ENCODE measurements at regions not wholly inside any gene's neighbourhood (a gene's known extent, or its start where the extent isn't known, plus 50 kb on each side); places are given as distances from the start of the nearest gene placed in this dataset.

DNA sequence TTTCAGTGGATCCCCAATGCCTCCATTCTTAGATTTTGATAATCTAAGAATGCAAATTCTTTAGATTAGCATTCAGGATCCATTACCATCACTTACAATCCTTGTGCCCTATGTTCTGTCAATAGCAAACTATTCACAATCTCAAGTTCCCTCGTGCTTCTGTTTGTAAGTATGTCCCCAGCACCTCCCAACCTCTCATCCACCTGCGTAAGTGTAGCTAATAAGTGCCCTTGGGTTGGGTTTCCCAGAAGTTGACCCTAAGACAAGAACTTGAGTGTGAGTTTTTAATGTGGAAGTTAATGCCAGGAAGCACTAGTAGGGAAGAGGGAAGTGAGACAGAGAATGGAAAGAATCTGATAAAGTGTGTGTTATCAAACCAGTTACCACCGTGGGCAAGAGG, 72.6 kb upstream of the PAK5 start:
- POLR2A ChIA-PET: no interaction called here
- Mint-ChIP-seq H3K27me3 (peaks cover 36% of the 10 kb centered on the region), H3K27ac (no peak overlapping the region), H3K4me1 (ENCODE audit: low read depth) (no peaks in the 10 kb centered on the region), H3K36me3 (ENCODE audit: low read depth) (no peaks in the 10 kb centered on the region), H3K4me3 (no peak overlapping the region), H3K9me3 (no peaks in the 10 kb centered on the region)
- Histone ChIP-seq H3K4me1 (ENCODE audit: insufficient read depth, low read length) (no peaks in the 10 kb centered on the region), H3K4me3 (ENCODE audit: low read length) (no peak overlapping the region), H3K36me3 (ENCODE audit: insufficient read depth, low read length) (no peaks in the 10 kb centered on the region), H3K9me3 (ENCODE audit: control insufficient read depth in 1 of 2, insufficient read depth in 1 of 2, low read length in 2 of 2) (no peaks in the 10 kb centered on the region), H3K27me3 (ENCODE audit: control insufficient read depth in 1 of 2, insufficient read depth in 2 of 2, low read length in 2 of 2) (no peaks in the 10 kb centered on the region), H3K27ac (ENCODE audit: low read depth in 1 of 2, low read length in 2 of 2) (no peak overlapping the region)
- ATAC-seq (ENCODE audit: poor library complexity): no peak
- DNase-seq: no peak
- TF ChIP-seq CTCF (IDR thresholded peaks at IDR 0.05): no peak
- intact Hi-C loops (cut with DNase I, micrococcal nuclease): loop anchor here in 1 of 2 experiments (10.0 kb wide), 1 partner anchor 297 kb away; no protein-coding TSS in a partner anchor
- CTCF ChIA-PET: no interaction called here

DNA sequence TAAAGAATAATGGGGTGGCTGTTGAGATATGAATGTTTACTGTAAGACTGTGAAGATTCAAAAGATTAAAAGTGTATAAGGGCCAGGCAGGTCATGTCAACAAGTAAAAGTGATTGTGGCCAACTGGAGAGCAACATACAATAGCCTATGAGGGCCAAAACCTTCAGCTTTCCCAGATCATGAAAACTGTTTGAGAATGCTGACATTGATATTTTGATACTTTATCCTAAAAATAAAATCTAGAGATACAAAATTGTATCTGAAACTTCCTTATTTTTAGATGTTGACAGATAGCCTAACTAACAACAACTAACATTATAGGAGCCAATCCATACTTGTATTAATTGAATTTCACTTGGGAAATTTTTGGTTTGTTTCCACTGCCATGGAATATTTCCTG, 70.3 kb upstream of the PAK5 start:
- no peak for ATAC-seq (ENCODE audit: poor library complexity)
- POLR2A ChIA-PET: no interaction called here

GRCh38 chr20:9903048-9903655, 64.3 kb upstream of the PAK5 start:
- ATAC-seq (ENCODE audit: poor library complexity) (no peak), DNase-seq (no peak)
- Histone ChIP-seq H3K27me3 (ENCODE audit: control insufficient read depth in 1 of 2, insufficient read depth in 2 of 2, low read length in 2 of 2) (no peaks in the 10 kb centered on the region), H3K27ac (ENCODE audit: low read depth in 1 of 2, low read length in 2 of 2) (no peak overlapping the region), H3K9me3 (ENCODE audit: control insufficient read depth in 1 of 2, insufficient read depth in 1 of 2, low read length in 2 of 2) (no peaks in the 10 kb centered on the region), H3K4me3 (ENCODE audit: low read length) (no peak overlapping the region), H3K4me1 (ENCODE audit: insufficient read depth, low read length) (no peaks in the 10 kb centered on the region), H3K36me3 (ENCODE audit: insufficient read depth, low read length) (no peaks in the 10 kb centered on the region)
- no peaks in the 10 kb centered on the region for H3K36me3 Mint-ChIP-seq (ENCODE audit: low read depth)
- H3K4me3 Mint-ChIP-seq: no peak overlapping the region
- intact Hi-C loops (cut with DNase I, micrococcal nuclease): no loop called here
- POLR2A ChIA-PET: no interaction called here
- no peaks in the 10 kb centered on the region for H3K4me1 Mint-ChIP-seq (ENCODE audit: low read depth)
- no peaks in the 10 kb centered on the region for H3K9me3 Mint-ChIP-seq
- CTCF ChIA-PET: no interaction called here
- TF ChIP-seq CTCF (IDR thresholded peaks at IDR 0.05): no peak
- H3K27ac Mint-ChIP-seq: no peak overlapping the region
- H3K27me3 Mint-ChIP-seq: peaks cover 6% of the 10 kb centered on the region

More for the DNA sequence above, 70.3 kb upstream of the PAK5 start:
- H3K9me3 ChIP-seq (ENCODE audit: control insufficient read depth in 1 of 2, insufficient read depth in 1 of 2, low read length in 2 of 2): no peaks in the 10 kb centered on the region
- CTCF ChIA-PET: interaction anchor here (0.6 kb wide), 1 partner anchor 41 kb away, joined by 3 read pairs; no protein-coding TSS in a partner anchor
- no peak overlapping the region for H3K4me3 Mint-ChIP-seq
- H3K27me3 Mint-ChIP-seq: peaks cover 29% of the 10 kb centered on the region
- no peaks in the 10 kb centered on the region for H3K36me3 Mint-ChIP-seq (ENCODE audit: low read depth)
- no peak overlapping the region for H3K27ac Mint-ChIP-seq
- no peaks in the 10 kb centered on the region for H3K9me3 Mint-ChIP-seq
- no peak for DNase-seq
- H3K36me3 ChIP-seq (ENCODE audit: insufficient read depth, low read length): no peaks in the 10 kb centered on the region
- H3K4me1 ChIP-seq (ENCODE audit: insufficient read depth, low read length): no peaks in the 10 kb centered on the region
- no peaks in the 10 kb centered on the region for H3K27me3 ChIP-seq (ENCODE audit: control insufficient read depth in 1 of 2, insufficient read depth in 2 of 2, low read length in 2 of 2)
- H3K4me3 ChIP-seq (ENCODE audit: low read length): no peak overlapping the region
- no peaks in the 10 kb centered on the region for H3K4me1 Mint-ChIP-seq (ENCODE audit: low read depth)
- no peak for TF ChIP-seq CTCF (IDR thresholded peaks at IDR 0.05)
- intact Hi-C loops (cut with DNase I, micrococcal nuclease): no loop called here
- no peak overlapping the region for H3K27ac ChIP-seq (ENCODE audit: low read depth in 1 of 2, low read length in 2 of 2)
